Activated CD4-positive, alpha-beta T cell treated with anti-CD3 and anti-CD28 coated beads, Interleukin-2, amount 10 ng/mL, durations not matched to agents 24 days and 14 days (primary cell): ENCODE measurements at regions not wholly inside any gene's neighbourhood (a gene's known extent, or its start where the extent isn't known, plus 50 kb on each side); places are given as distances from the start of the nearest gene placed in this dataset.
"Not testable (repeated sequence)": the region's sequence is repeated elsewhere in the genome, so short reads cannot be mapped to it uniquely, and the experiment has no call there.

Experiments
- DNase-seq: peaks from one replicate; pipeline ENCODE4 v3.0.0; 2022
- H3K27ac Mint-ChIP-seq: one replicate; pipeline ENCODE4 v1.8.0; 2022; ENCODE audit warnings: mild to moderate bottlenecking, mixed read lengths
- H3K27me3 Mint-ChIP-seq: one replicate; pipeline ENCODE4 v1.8.0; 2022; ENCODE audit warnings: mixed read lengths
- H3K36me3 Mint-ChIP-seq: one replicate; pipeline ENCODE4 v1.8.0; 2022; ENCODE audit warnings: low read depth, mild to moderate bottlenecking, mixed read lengths
- H3K4me1 Mint-ChIP-seq: one replicate; pipeline ENCODE4 v1.8.0; 2021; ENCODE audit warnings: mixed read lengths
- H3K4me3 Mint-ChIP-seq: one replicate; pipeline ENCODE4 v1.8.0; 2022; ENCODE audit warnings: mild to moderate bottlenecking, moderate library complexity, mixed read lengths
- H3K9me3 Mint-ChIP-seq: one replicate; pipeline ENCODE4 v1.8.0; 2021; ENCODE audit warnings: mixed read lengths
- intact Hi-C: fragments of 100-400 bp; cut with micrococcal nuclease; formaldehyde crosslinking; loops from one replicate; pipeline ENCODE4 v1.15.1; 2023

DNA sequence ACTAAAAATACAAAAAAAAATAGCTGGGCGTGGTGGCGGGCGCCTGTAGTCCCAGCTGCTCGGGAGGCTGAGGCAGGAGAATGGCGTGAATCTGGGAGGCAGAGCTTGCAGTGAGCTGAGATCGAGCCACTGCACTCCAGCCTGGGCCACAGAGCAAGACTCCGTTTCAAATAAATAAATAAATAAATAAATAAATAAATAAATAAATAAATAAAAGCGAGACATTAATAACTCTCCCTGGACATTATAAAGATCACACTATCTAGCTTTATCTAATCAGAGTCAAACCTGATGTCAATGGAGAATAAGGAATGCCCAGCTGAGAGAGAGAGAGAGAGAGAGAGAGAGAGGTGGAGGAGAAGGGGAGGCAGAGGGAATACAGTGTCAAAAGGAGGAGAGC lies 476.2 kb downstream of the FBXO15 start:
- H3K9me3 Mint-ChIP-seq, DNase-seq, H3K4me3 Mint-ChIP-seq, intact Hi-C loops, H3K27ac Mint-ChIP-seq, H3K4me1 Mint-ChIP-seq, H3K27me3 Mint-ChIP-seq, H3K36me3 Mint-ChIP-seq: not testable (repeated sequence)

- no peak overlapping the region for H3K4me3 Mint-ChIP-seq
- no peaks in the 10 kb centered on the region for H3K9me3 Mint-ChIP-seq
- H3K36me3 Mint-ChIP-seq: no peaks in the 10 kb centered on the region
- DNase-seq: no peak
- intact Hi-C loops: no loop called here
- H3K27ac Mint-ChIP-seq: no peak overlapping the region
- peaks cover 2% of the 10 kb centered on the region for H3K27me3 Mint-ChIP-seq
- H3K4me1 Mint-ChIP-seq: no peaks in the 10 kb centered on the region
Observed at GRCh38 chr18:73670524-73670923, 477.1 kb downstream of the FBXO15 start.

- Mint-ChIP-seq H3K4me1 (no peaks in the 10 kb centered on the region), H3K4me3 (no peak overlapping the region)
Observed at GRCh38 chr18:73670039-73670438, 477.6 kb downstream of the FBXO15 start.

GRCh38 chr18:73669297-73669696 lies 478.3 kb downstream of the FBXO15 start:
- intact Hi-C loops: no loop called here
- H3K4me3 Mint-ChIP-seq: no peak overlapping the region
- H3K4me1 Mint-ChIP-seq: no peaks in the 10 kb centered on the region
- no peaks in the 10 kb centered on the region for H3K36me3 Mint-ChIP-seq
- peaks cover 2% of the 10 kb centered on the region for H3K27me3 Mint-ChIP-seq
- DNase-seq: no peak
- H3K9me3 Mint-ChIP-seq: no peaks in the 10 kb centered on the region
- H3K27ac Mint-ChIP-seq: no peak overlapping the region

More at GRCh38 chr18:73670039-73670438, 477.6 kb downstream of the FBXO15 start:
- H3K36me3 Mint-ChIP-seq: no peaks in the 10 kb centered on the region
- no peaks in the 10 kb centered on the region for H3K9me3 Mint-ChIP-seq
- peaks cover 2% of the 10 kb centered on the region for H3K27me3 Mint-ChIP-seq
- no peak overlapping the region for H3K27ac Mint-ChIP-seq
- intact Hi-C loops: no loop called here
- no peak for DNase-seq

- DNase-seq: no peak
- intact Hi-C loops: no loop called here
- Mint-ChIP-seq H3K4me3 (no peak overlapping the region), H3K27me3 (peaks cover 2% of the 10 kb centered on the region), H3K9me3 (no peaks in the 10 kb centered on the region), H3K27ac (no peak overlapping the region), H3K36me3 (no peaks in the 10 kb centered on the region), H3K4me1 (no peaks in the 10 kb centered on the region)
Observed at GRCh38 chr18:73668051-73668450, 479.6 kb downstream of the FBXO15 start.

DNA sequence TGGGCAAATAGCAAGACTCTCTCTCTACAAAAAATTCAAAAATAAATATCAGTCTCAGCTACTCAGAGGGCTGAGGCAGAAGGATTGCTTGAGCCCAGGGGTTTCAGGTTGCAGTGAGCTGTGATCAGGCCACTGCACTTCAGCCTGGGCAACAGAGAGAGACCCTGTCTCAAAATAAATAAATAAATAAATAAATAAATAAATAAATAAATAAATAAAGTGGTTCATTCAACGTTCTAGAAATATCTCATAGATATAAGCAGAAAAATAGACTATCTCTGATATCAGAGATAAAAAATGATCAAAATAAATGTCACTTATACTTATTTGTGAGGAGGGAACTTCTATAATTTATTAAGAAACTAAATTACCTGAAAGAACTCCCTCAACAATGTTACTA lies 480.9 kb downstream of the FBXO15 start:
- H3K9me3 Mint-ChIP-seq: no peaks in the 10 kb centered on the region

GRCh38 chr18:73664896-73665295 lies 482.7 kb downstream of the FBXO15 start:
- no peak overlapping the region for H3K4me3 Mint-ChIP-seq
- intact Hi-C loops: no loop called here
- H3K27me3 Mint-ChIP-seq: peaks cover 2% of the 10 kb centered on the region
- DNase-seq: no peak
- H3K36me3 Mint-ChIP-seq: no peaks in the 10 kb centered on the region
- H3K27ac Mint-ChIP-seq: no peak overlapping the region
- no peaks in the 10 kb centered on the region for H3K4me1 Mint-ChIP-seq
- no peaks in the 10 kb centered on the region for H3K9me3 Mint-ChIP-seq

More for the DNA sequence above, 480.9 kb downstream of the FBXO15 start:
- Mint-ChIP-seq H3K27ac (no peak overlapping the region), H3K36me3 (no peaks in the 10 kb centered on the region), H3K4me3 (no peak overlapping the region), H3K4me1 (no peaks in the 10 kb centered on the region), H3K27me3 (peaks cover 2% of the 10 kb centered on the region)
- intact Hi-C loops: no loop called here
- no peak for DNase-seq

- no peak overlapping the region for H3K4me3 Mint-ChIP-seq
- peaks cover 2% of the 10 kb centered on the region for H3K27me3 Mint-ChIP-seq
- H3K36me3 Mint-ChIP-seq: no peaks in the 10 kb centered on the region
- no peaks in the 10 kb centered on the region for H3K9me3 Mint-ChIP-seq
- H3K27ac Mint-ChIP-seq: no peak overlapping the region
- DNase-seq: no peak
- no peaks in the 10 kb centered on the region for H3K4me1 Mint-ChIP-seq
- intact Hi-C loops: no loop called here
Observed at GRCh38 chr18:73663581-73663980, 484.1 kb downstream of the FBXO15 start.

DNA sequence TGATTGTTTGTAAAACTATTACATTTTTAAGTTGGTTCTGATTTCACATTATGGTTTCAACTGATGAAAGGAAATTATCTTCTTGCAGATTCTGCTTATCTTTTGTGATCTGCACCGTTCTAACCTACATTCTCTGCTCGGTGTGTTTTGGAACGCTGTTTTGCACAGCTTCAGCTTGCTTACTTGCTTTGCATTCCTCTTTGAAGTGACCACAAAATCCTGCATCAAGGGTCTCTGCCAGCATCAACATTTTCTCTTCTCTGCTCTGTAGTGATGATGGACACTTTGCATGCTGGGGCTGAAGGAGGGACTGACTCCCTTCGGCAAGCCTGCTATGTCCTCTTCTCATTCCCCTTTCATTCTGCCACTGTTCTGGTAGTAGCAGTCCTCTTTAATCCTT lies 485.2 kb downstream of the FBXO15 start:
- H3K36me3 Mint-ChIP-seq: no peaks in the 10 kb centered on the region
- H3K9me3 Mint-ChIP-seq: no peaks in the 10 kb centered on the region
- intact Hi-C loops: no loop called here
- no peaks in the 10 kb centered on the region for H3K4me1 Mint-ChIP-seq
- H3K27ac Mint-ChIP-seq: no peak overlapping the region
- no peak overlapping the region for H3K4me3 Mint-ChIP-seq
- no peaks in the 10 kb centered on the region for H3K27me3 Mint-ChIP-seq
- DNase-seq: no peak

GRCh38 chr18:73660931-73661856 lies 486.4 kb downstream of the FBXO15 start:
- H3K4me1 Mint-ChIP-seq: no peaks in the 10 kb centered on the region
- H3K4me3 Mint-ChIP-seq: no peak overlapping the region
- intact Hi-C loops: no loop called here
- no peak overlapping the region for H3K27ac Mint-ChIP-seq
- no peaks in the 10 kb centered on the region for H3K9me3 Mint-ChIP-seq
- no peaks in the 10 kb centered on the region for H3K36me3 Mint-ChIP-seq
- no peak for DNase-seq
- H3K27me3 Mint-ChIP-seq: no peaks in the 10 kb centered on the region

GRCh38 chr18:73656691-73657090 lies 490.9 kb downstream of the FBXO15 start:
- intact Hi-C loops: no loop called here

DNA sequence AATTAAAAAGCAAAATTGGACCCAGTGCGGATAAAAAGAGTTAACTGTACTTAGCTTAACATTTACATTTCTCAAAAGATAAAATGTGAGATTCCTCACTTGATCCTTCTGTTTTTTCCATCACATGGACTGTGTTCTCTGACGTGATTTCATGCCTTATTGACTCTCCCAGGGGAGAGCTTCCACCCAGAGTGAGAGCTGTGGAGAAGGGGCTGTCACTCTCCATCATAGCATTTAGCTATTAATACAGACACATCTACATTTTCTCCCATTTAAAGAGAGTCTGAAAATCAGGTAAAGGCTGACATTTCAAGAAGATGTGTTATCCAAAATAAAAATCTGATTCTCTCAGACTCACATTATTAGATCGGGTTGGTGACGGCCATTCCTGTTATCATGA lies 493.8 kb downstream of the FBXO15 start:
- Mint-ChIP-seq H3K27me3 (no peaks in the 10 kb centered on the region), H3K9me3 (no peaks in the 10 kb centered on the region), H3K36me3 (no peaks in the 10 kb centered on the region), H3K4me1 (no peaks in the 10 kb centered on the region), H3K4me3 (no peak overlapping the region), H3K27ac (no peak overlapping the region)
- DNase-seq: no peak
- intact Hi-C loops: no loop called here

More at GRCh38 chr18:73656691-73657090, 490.9 kb downstream of the FBXO15 start:
- no peaks in the 10 kb centered on the region for H3K36me3 Mint-ChIP-seq
- no peaks in the 10 kb centered on the region for H3K9me3 Mint-ChIP-seq
- DNase-seq: no peak
- no peak overlapping the region for H3K4me3 Mint-ChIP-seq
- H3K27me3 Mint-ChIP-seq: no peaks in the 10 kb centered on the region
- no peaks in the 10 kb centered on the region for H3K4me1 Mint-ChIP-seq
- H3K27ac Mint-ChIP-seq: no peak overlapping the region

DNA sequence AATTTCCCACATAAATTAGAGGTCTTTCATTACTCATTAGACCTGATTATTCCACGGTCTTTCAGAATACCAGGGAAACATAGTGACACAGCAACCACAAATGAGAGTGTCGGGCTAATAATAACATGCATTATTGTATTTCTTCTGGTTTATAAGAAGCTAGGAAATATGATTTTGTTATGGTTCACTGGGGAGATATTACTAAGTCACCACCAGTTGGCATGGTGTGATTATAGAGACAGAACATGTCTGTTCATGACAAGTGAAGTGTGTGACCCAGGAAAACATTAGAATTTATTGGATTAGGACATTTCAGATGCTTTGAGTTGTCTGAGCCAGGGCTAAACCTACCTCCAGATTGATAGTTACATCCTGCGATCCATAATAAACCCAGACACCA lies 494.4 kb downstream of the FBXO15 start:
- intact Hi-C loops: no loop called here
- no peak for DNase-seq
- no peaks in the 10 kb centered on the region for H3K9me3 Mint-ChIP-seq
- H3K4me3 Mint-ChIP-seq: no peak overlapping the region
- H3K27ac Mint-ChIP-seq: no peak overlapping the region
- no peaks in the 10 kb centered on the region for H3K36me3 Mint-ChIP-seq
- H3K4me1 Mint-ChIP-seq: no peaks in the 10 kb centered on the region
- H3K27me3 Mint-ChIP-seq: no peaks in the 10 kb centered on the region

- H3K4me1 Mint-ChIP-seq: no peaks in the 10 kb centered on the region
Observed at GRCh38 chr18:73647391-73647790, 500.2 kb downstream of the FBXO15 start.

GRCh38 chr18:73646772-73647171 lies 500.9 kb downstream of the FBXO15 start:
- Mint-ChIP-seq H3K9me3 (no peaks in the 10 kb centered on the region), H3K36me3 (no peaks in the 10 kb centered on the region), H3K27me3 (no peaks in the 10 kb centered on the region), H3K27ac (no peak overlapping the region), H3K4me1 (no peaks in the 10 kb centered on the region), H3K4me3 (no peak overlapping the region)
- intact Hi-C loops: no loop called here
- DNase-seq: no peak

More at GRCh38 chr18:73647391-73647790, 500.2 kb downstream of the FBXO15 start:
- Mint-ChIP-seq H3K27ac (no peak overlapping the region), H3K27me3 (no peaks in the 10 kb centered on the region), H3K36me3 (no peaks in the 10 kb centered on the region), H3K4me3 (no peak overlapping the region), H3K9me3 (no peaks in the 10 kb centered on the region)
- intact Hi-C loops: no loop called here
- DNase-seq: no peak
